ENCODE measurements at regions not wholly inside any gene's neighbourhood (a gene's known extent, or its start where the extent isn't known, plus 50 kb on each side); places are given as distances from the start of the nearest gene placed in this dataset.

- TF ChIP-seq CTCF (conservative IDR thresholded peaks at IDR 0.05): no peak
- no peak for TF ChIP-seq ZFX (IDR thresholded peaks at IDR 0.05)
Observed at GRCh38 chr18:73924307-73924706, 223.3 kb downstream of the FBXO15 start.

All from C4-2B (cell line).